ENCODE measurements at regions not wholly inside any gene's neighbourhood (a gene's known extent, or its start where the extent isn't known, plus 50 kb on each side); places are given as distances from the start of the nearest gene placed in this dataset.

DNA sequence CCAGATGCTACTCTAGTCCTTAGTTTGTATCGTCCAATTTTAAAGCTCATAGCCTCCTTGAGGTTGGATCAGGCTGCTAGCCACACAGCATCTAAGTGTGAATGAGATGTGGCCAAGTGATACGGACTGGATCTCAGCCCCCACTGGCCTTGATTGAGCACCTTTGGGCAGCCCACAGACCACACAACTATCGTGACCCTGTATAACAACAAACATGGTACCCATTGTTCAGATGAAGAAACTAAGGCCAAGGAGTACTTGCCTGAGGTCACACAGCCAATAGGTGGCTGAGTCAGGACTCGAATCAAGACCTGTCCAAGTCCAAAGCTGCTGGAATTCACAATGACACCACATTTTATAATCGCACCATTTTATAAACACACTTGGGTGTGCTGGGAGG, 73.0 kb upstream of the IRX3 start:
- TF ChIP-seq, protein P1, sequence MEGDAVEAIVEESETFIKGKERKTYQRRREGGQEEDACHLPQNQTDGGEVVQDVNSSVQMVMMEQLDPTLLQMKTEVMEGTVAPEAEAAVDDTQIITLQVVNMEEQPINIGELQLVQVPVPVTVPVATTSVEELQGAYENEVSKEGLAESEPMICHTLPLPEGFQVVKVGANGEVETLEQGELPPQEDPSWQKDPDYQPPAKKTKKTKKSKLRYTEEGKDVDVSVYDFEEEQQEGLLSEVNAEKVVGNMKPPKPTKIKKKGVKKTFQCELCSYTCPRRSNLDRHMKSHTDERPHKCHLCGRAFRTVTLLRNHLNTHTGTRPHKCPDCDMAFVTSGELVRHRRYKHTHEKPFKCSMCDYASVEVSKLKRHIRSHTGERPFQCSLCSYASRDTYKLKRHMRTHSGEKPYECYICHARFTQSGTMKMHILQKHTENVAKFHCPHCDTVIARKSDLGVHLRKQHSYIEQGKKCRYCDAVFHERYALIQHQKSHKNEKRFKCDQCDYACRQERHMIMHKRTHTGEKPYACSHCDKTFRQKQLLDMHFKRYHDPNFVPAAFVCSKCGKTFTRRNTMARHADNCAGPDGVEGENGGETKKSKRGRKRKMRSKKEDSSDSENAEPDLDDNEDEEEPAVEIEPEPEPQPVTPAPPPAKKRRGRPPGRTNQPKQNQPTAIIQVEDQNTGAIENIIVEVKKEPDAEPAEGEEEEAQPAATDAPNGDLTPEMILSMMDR (IDR thresholded peaks at IDR 0.05), result no peak
- no peak for TF ChIP-seq POLR2A (IDR thresholded peaks at IDR 0.05)
